CD14-positive monocyte (primary cell): ENCODE measurements at regions not wholly inside any gene's neighbourhood (a gene's known extent, or its start where the extent isn't known, plus 50 kb on each side); places are given as distances from the start of the nearest gene placed in this dataset.

Experiments used
- DNase-seq, 3 donors: peaks; one replicate each; pipeline ENCODE4 v3.0.0-alpha.2; 2011 to 2022
- H2AFZ ChIP-seq: 2 replicates; pipeline ENCODE4 v1.6.0; 2012; ENCODE audit warnings: mild to moderate bottlenecking, low read depth, low read length, inconsistent platforms; ENCODE audit not compliant: insufficient read depth, poor library complexity, severe bottlenecking
- H3K27ac ChIP-seq, 2 donors: 1 replicate in 1 of 2; 2 replicates in 1 of 2; pipeline ENCODE4 v1.5.1; 2012 to 2013; ENCODE audit warnings: low read length in 2 of 2, control low read depth in 1 of 2, inconsistent platforms in 1 of 2, low read depth in 1 of 2, mild to moderate bottlenecking in 1 of 2
- H3K27me3 ChIP-seq, 2 donors: one replicate each; pipeline versions ENCODE4 v1.6.0 to v1.6.1; 2011 to 2013; ENCODE audit warnings: low read length in 2 of 2; ENCODE audit not compliant: control insufficient read depth in 2 of 2, insufficient read depth in 2 of 2
- H3K36me3 ChIP-seq, 2 donors: replicated peaks in 1 of 2; 1 replicate in 1 of 2; 2 replicates in 1 of 2; pipeline versions ENCODE4 v1.5.1 to v1.6.1; 2012 to 2013; ENCODE audit warnings: low read length in 2 of 2, control low read depth in 1 of 2, inconsistent platforms in 1 of 2, mild to moderate bottlenecking in 1 of 2; ENCODE audit not compliant: insufficient read depth in 2 of 2, control insufficient read depth in 1 of 2
- H3K4me1 ChIP-seq, 2 donors: 1 replicate in 1 of 2; 2 replicates in 1 of 2; pipeline versions ENCODE4 v1.5.1 to v1.6.1; 2012 to 2013; ENCODE audit warnings: low read length in 2 of 2, control low read depth in 1 of 2, inconsistent platforms in 1 of 2, mild to moderate bottlenecking in 1 of 2, moderate library complexity in 1 of 2; ENCODE audit not compliant: insufficient read depth in 2 of 2, control insufficient read depth in 1 of 2
- H3K4me2 ChIP-seq: replicated peaks from 2 replicates; pipeline ENCODE3; 2012; ENCODE audit warnings: low read length, moderate library complexity, mild to moderate bottlenecking; ENCODE audit not compliant: poor library complexity, severe bottlenecking; ENCODE audit errors: extremely low read depth
- H3K4me3 ChIP-seq, 3 experiments: fragments of 200-600 bp in 1 of 3; sonication (generic) in 1 of 3; replicated peaks in 1 of 3; 1 replicate in 2 of 3; 2 replicates in 1 of 3; pipeline ENCODE4 v1.5.1; 2011 to 2013; ENCODE audit warnings: low read length in 3 of 3, mild to moderate bottlenecking in 3 of 3, control low read depth in 2 of 3, low read depth in 2 of 3, inconsistent platforms in 1 of 3, moderate library complexity in 1 of 3
- H3K79me2 ChIP-seq: 2 replicates; pipeline ENCODE4 v1.6.0; 2012; ENCODE audit warnings: mild to moderate bottlenecking, control low read depth, inconsistent platforms, low read length, moderate library complexity; ENCODE audit not compliant: insufficient read depth
- H3K9ac ChIP-seq: 2 replicates; pipeline ENCODE4 v1.6.0; 2017; ENCODE audit warnings: low read length, mild to moderate bottlenecking; ENCODE audit not compliant: insufficient read depth, poor library complexity, severe bottlenecking
- H3K9me3 ChIP-seq, 2 donors: replicated peaks in 1 of 2; 1 replicate in 1 of 2; 2 replicates in 1 of 2; pipeline versions ENCODE4 v1.5.1 to v1.6.1; 2012 to 2013; ENCODE audit warnings: low read length in 2 of 2, control low read depth in 1 of 2; ENCODE audit not compliant: control insufficient read depth in 1 of 2, insufficient read depth in 1 of 2
- H4K20me1 ChIP-seq: 2 replicates; pipeline ENCODE4 v1.6.0; 2012; ENCODE audit warnings: mild to moderate bottlenecking, low read length, control low read depth, moderate library complexity; ENCODE audit not compliant: insufficient read depth
- H3K27ac Mint-ChIP-seq, 7 donors: one replicate each; pipeline ENCODE4 v1.8.0; 2020; ENCODE audit warnings: mild to moderate bottlenecking in 7 of 7, mixed read lengths in 7 of 7, moderate library complexity in 6 of 7, inconsistent platforms in 2 of 7
- H3K27me3 Mint-ChIP-seq, 3 donors: one replicate each; pipeline ENCODE4 v1.8.0; 2021 to 2022; ENCODE audit warnings: low read depth in 3 of 3, mild to moderate bottlenecking in 3 of 3, mixed read lengths in 3 of 3, moderate library complexity in 3 of 3, inconsistent platforms in 1 of 3
- H3K36me3 Mint-ChIP-seq, 2 donors: one replicate each; pipeline ENCODE4 v1.8.0; 2020; ENCODE audit warnings: mixed read lengths in 2 of 2, inconsistent platforms in 1 of 2, mild to moderate bottlenecking in 1 of 2
- H3K4me1 Mint-ChIP-seq: one replicate; pipeline ENCODE4 v1.8.0; 2020; ENCODE audit warnings: mild to moderate bottlenecking, mixed read lengths
- H3K4me3 Mint-ChIP-seq, 2 donors: one replicate each; pipeline ENCODE4 v1.8.0; 2020; ENCODE audit warnings: mild to moderate bottlenecking in 2 of 2, mixed read lengths in 2 of 2, moderate library complexity in 1 of 2
- H3K9me3 Mint-ChIP-seq, 7 donors: one replicate each; pipeline ENCODE4 v1.8.0; 2020 to 2022; ENCODE audit warnings: mixed read lengths in 7 of 7, mild to moderate bottlenecking in 6 of 7, moderate library complexity in 6 of 7, inconsistent platforms in 2 of 7
- WGBS: methylation state at CpG from one replicate; pipeline ENCODE4 v1.1.5; 2013; ENCODE audit warnings: missing lambda C conversion rate; ENCODE audit not compliant: insufficient coverage; 5-methylcytosine and 5-hydroxymethylcytosine counted together
- intact Hi-C, 2 donors: fragments of 100-400 bp; cut with micrococcal nuclease; formaldehyde crosslinking; loops; one replicate each; pipeline versions ENCODE4 v1.15.0 to v1.15.1; 2023
- TF ChIP-seq, protein P1 (sequence below): fragments of 200-600 bp; IDR thresholded peaks from one replicate; pipeline ENCODE4 v1.8.0; 2022; ENCODE audit warnings: antibody characterized with exemption, mild to moderate bottlenecking

DNA sequence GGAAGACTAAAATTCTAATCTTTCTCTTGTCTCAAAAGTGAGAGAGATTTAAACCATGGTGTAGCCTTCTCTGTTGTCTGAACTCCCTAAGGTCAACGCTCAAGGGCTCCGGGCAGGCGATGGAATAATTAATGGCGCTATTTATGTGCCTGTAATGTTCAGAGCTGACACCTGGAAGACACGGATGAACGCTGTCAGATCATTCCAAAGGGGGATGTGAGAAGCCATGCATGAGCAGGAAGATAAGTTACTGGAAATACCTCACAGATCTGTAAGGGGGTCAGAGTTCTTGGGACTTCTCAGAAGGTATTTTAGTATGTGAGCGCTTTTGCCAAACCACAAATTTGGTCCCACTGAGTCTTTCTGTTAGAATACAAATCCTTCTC is 73.3 kb upstream of the MTPN start:
- Histone ChIP-seq H3K27ac (no peak overlapping the region), H4K20me1 (no peaks in the 10 kb centered on the region), H3K36me3 (no peaks in the 10 kb centered on the region), H3K4me2 (no peak overlapping the region), H3K9me3 (peaks cover 0 to 5% of the 10 kb centered on the region in 2 donors), H2AFZ (no peak overlapping the region), H3K9ac (no peak overlapping the region), H3K27me3 (no peaks in the 10 kb centered on the region), H3K79me2 (no peaks in the 10 kb centered on the region), H3K4me1 (no peaks in the 10 kb centered on the region), H3K4me3 (no peak overlapping the region)
- Mint-ChIP-seq H3K27ac (no peak overlapping the region), H3K36me3 (no peaks in the 10 kb centered on the region), H3K4me1 (no peaks in the 10 kb centered on the region), H3K27me3 (peaks cover 0 to 1% (median 0%) of the 10 kb centered on the region in 3 donors), H3K4me3 (no peak overlapping the region), H3K9me3 (peaks cover 3 to 12% (median 8%) of the 10 kb centered on the region in 7 donors)
- no peak for DNase-seq
- TF ChIP-seq, protein P1, sequence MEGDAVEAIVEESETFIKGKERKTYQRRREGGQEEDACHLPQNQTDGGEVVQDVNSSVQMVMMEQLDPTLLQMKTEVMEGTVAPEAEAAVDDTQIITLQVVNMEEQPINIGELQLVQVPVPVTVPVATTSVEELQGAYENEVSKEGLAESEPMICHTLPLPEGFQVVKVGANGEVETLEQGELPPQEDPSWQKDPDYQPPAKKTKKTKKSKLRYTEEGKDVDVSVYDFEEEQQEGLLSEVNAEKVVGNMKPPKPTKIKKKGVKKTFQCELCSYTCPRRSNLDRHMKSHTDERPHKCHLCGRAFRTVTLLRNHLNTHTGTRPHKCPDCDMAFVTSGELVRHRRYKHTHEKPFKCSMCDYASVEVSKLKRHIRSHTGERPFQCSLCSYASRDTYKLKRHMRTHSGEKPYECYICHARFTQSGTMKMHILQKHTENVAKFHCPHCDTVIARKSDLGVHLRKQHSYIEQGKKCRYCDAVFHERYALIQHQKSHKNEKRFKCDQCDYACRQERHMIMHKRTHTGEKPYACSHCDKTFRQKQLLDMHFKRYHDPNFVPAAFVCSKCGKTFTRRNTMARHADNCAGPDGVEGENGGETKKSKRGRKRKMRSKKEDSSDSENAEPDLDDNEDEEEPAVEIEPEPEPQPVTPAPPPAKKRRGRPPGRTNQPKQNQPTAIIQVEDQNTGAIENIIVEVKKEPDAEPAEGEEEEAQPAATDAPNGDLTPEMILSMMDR = no peak
- intact Hi-C loops = no loop called here
- WGBS = 95% methylated on average over 6 of the region's 7 CpGs

DNA sequence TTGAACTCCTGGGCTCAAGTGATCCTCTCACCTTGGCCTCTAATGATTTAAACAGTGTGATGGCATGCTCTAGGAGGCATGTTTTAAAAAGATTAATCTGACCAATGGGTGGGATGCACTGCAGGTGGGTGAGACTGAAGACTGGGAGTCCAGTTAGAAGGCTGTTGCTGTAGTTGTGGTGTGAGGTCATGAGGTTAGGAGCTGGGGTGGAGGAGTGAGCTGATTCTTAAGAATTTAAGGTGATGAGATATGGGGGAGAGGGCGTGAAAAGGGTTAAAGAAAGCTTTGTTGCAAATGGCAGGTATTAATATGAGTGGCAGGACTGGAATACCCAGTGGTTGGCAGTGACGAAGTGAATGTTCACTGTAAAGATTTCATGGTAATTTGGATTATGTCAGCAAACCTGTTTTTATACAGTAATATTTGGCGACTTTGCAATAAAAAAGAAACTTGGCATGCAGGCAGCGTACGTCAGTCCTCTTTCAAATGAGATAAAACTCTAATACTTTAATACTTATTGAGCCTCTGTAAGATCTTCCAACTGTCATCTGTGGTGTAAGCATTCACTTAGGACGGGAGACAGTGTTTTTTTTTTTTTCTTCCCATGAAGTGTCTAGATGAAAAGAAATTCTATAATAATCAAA is 72.8 kb upstream of the MTPN start:
- H3K4me3 ChIP-seq = no peak overlapping the region
- intact Hi-C loops = no loop called here
- H3K4me3 Mint-ChIP-seq = no peak overlapping the region
- no peaks in the 10 kb centered on the region for H3K79me2 ChIP-seq
- H3K27ac ChIP-seq = no peak overlapping the region
- no peaks in the 10 kb centered on the region for H3K4me1 Mint-ChIP-seq
- H3K9ac ChIP-seq = no peak overlapping the region
- TF ChIP-seq, protein P1 = no peak
- peaks cover 6 to 13% (median 9%) of the 10 kb centered on the region in 7 donors for H3K9me3 Mint-ChIP-seq
- no peaks in the 10 kb centered on the region for H4K20me1 ChIP-seq
- H2AFZ ChIP-seq = no peak overlapping the region
- no peaks in the 10 kb centered on the region for H3K27me3 ChIP-seq
- no peak for DNase-seq
- H3K27me3 Mint-ChIP-seq = peaks cover 0 to 1% (median 0%) of the 10 kb centered on the region in 3 donors
- no peaks in the 10 kb centered on the region for H3K4me1 ChIP-seq
- H3K27ac Mint-ChIP-seq = no peak overlapping the region
- no peaks in the 10 kb centered on the region for H3K36me3 ChIP-seq
- H3K36me3 Mint-ChIP-seq = no peaks in the 10 kb centered on the region
- 92% methylated on average over 2 of the region's 6 CpGs for WGBS
- peaks cover 0 to 5% of the 10 kb centered on the region in 2 donors for H3K9me3 ChIP-seq
- no peak overlapping the region for H3K4me2 ChIP-seq
